GM19238 (cell line): ENCODE measurements at regions not wholly inside any gene's neighbourhood (a gene's known extent, or its start where the extent isn't known, plus 50 kb on each side); places are given as distances from the start of the nearest gene placed in this dataset.

Experiments
- DNase-seq: peaks from one replicate; pipeline ENCODE4 v3.0.0; 2011; ENCODE audit warnings: low spot score; ENCODE audit not compliant: insufficient read length

DNA sequence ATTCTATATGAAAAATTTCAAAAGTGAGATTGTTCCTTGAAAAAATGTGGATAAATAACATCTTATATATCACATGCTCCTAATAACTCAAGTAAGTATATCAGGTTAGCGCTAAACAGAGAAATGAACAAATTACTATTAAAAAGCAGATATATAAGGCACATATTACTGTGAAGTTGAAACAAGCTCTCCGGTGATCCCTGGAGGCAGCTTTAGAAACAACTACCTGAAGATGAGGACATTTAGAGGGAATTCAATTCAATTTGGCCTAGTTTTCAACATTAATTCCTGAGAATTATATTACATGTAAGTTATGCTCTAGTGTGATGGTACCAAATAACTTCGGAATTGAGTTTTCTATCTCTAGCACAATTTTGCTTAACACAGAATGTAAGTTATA, 1373.6 kb upstream of the SPRY2 start:
- DNase-seq = no peak

- no peak for DNase-seq
Measured at GRCh38 chr13:81713201-81713600, 1372.3 kb upstream of the SPRY2 start.

- no peak for DNase-seq
Measured at GRCh38 chr13:81697826-81698225, 1356.9 kb upstream of the SPRY2 start.

- no peak for DNase-seq
Measured at GRCh38 chr13:81686877-81687276, 1346.0 kb upstream of the SPRY2 start.

DNA sequence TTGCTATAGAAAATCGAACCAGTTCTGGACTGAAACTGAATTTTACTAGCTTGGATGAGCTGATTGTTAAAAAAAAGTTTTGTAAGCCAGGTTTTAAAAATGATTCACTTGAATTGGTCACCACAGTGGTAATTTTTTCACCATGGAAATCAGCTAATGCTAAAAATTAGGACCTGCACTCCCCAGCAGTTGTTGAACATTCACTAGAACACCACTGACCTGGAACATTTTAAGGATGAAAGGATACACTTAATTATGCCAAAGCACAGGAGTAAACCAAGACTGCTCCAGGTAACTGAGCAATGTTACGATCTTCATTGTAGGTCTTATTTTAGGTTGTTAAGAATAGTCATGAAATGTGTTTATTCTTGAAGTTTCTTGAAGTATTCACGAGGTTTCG, 1342.6 kb upstream of the SPRY2 start:
- DNase-seq = no peak

DNA sequence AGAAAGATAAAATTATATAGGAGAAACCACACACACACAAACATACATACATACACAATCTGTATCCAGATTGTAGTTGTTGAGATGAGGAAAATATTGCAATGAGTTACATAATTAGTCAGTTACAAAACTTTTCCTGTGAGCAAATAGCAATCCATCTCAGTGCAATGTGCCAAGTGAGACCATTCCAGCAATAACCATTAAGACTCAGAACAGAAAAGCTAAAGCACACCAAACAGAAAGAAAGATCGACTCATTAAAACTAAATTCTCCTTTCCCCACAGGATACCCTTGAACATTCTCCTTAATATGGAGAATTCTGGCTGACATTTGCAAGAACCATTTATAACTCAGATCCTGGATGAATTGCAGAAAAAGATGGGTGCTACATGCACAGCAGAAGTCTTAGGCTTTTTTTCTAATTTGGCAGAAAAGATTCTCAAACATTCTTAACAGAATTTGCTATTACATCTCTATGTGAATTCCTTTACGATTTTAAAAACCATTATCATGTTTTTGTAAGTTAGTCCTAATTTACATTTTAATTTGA, 1341.2 kb upstream of the SPRY2 start:
- no peak for DNase-seq

GRCh38 chr13:81677857-81678256, 1336.9 kb upstream of the SPRY2 start:
- no peak for DNase-seq

- DNase-seq = no peak
Measured at GRCh38 chr13:81676008-81676407, 1335.1 kb upstream of the SPRY2 start.

DNA sequence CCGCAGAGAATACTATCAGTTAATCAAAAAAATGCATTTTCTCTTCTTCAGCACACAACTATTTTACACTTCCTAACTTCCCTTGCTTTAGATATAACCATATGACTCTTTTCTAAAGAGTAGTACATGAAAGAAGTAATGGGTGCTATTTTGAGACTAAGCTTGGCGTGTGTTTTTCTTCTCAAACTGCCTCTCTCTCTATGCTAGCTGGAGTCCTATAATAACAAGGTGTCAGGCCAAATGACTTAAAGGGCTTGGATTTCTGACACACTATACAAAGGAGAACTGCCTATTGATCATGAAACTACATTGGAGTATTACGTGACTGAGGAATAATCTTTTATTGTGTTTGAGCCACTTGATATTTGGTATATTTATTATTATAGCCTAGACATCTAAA, 1330.1 kb upstream of the SPRY2 start:
- no peak for DNase-seq

GRCh38 chr13:81670048-81670447, 1329.1 kb upstream of the SPRY2 start:
- DNase-seq = no peak

DNA sequence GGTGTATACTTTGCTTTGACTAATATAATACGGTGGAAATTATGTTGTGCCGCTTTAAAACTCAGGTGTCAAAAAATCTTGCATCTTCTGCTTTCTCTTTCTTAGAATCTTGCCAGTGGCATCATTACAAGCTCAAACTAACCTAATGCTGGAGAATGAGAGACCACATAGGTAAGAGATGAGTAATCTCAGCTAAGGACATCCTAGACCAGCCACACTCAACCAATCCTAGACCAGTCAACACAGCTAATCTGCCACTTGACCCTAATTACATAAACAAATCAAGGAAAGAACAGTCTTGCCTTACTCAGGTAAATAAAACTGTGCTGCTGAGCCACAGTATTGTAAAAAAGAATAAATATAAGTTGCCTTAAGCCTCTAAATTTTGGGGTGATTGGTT, 1323.9 kb upstream of the SPRY2 start:
- no peak for DNase-seq

DNA sequence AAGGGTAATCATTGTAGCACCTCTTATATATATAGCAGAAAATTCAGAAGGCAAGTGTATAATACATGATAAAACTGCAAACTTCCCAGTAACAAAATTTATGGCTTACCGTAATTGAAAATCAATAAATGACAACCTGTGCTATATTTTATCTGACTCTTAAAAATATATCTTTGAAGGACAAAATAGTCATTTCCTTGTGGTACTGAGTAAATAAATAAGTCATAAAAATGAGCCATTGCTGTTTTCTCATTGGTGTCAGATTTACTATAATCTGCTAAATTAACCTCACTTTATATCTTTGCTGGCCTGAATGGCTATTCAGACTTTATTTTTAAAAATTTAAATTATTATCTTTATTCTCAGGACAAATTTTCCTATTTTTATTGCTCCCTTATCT, 1319.1 kb upstream of the SPRY2 start:
- no peak for DNase-seq

- DNase-seq = no peak
Measured at GRCh38 chr13:81658598-81659370, 1317.9 kb upstream of the SPRY2 start.

DNA sequence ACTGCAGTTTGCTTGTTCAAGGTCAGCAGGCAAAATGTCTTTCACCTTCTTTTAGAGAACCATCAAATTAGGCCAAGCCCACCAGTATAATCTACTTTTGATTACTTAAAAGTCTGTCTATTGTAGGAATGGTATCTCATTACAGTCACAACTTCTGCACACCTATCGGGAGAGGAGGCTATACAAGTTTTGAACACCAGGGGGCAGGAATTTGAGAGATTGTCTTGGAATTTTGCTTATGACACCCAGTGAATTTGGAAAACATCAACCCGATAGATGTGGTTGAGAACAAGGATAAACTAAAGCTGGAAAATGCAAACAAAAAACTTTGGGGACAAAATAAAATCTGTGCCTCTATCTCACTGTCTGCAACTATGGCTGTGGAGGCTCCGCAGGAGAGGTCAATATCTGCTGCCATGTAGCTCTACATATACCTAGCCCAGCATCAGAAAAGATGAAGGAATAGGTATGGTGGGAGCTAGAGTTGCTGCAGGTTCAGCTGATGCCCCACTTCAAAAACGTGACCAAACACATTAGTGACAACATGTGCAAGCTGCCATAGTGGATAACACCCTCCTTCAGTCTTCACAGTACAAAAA, 1299.2 kb upstream of the SPRY2 start:
- DNase-seq = no peak

- DNase-seq = no peak
Measured at GRCh38 chr13:81637457-81637856, 1296.5 kb upstream of the SPRY2 start.

DNA sequence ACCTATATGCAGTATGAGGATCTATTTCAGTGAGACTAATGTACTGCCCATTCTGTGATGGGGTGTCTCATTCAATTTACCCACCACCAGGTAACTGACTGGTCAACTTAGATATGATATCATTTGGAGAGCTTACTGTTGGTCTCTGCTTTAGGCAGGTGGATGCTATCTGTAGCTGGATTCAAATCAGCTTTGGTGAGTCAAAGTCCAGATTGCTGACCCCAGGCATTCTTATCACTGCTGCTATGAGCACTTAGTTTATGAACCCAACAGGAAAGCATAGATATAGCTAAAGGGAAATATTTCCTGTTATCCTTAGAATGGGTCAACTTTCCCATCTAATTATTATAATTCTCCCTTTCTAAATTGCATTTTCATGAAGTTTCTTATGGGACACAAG, 1295.2 kb upstream of the SPRY2 start:
- DNase-seq = no peak

GRCh38 chr13:81615031-81615430, 1274.1 kb upstream of the SPRY2 start:
- DNase-seq = no peak

DNA sequence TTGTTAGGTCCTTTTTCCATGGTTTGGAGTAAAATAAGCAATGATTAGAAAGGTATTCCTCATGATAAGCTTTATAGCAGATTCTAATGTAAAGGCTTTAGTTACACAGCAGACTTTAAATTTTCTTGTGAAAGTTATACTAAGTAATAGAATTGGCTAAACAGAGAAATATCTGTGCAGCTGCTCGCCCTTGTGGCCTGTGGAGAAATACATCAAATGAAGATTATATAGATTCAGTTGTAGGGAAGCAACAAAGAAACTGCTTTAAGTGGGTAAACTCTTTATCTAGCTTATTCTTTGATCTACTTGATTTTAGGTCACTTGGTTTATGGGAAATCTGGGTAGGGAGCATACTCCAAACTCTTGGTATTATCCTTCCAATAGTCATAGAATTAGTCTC, 1269.7 kb upstream of the SPRY2 start:
- DNase-seq = no peak

DNA sequence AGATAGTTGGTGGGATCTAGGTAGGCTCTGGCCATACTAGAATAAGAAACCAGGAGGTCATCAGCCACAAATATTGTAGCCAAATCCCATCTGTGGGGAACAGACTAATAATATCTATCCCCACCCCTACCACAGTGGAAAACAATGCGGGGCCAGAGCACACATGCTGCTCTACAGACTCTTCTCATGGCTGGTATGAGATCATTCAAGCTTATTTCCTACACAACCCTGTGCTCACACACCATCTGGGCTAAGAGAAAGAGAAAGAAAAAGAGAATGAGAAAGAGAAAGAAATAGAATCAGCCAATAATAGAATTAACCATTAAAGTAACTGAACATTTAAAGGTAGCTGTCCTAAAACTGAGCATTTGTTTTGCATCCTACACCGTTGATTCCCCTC, 1268.4 kb upstream of the SPRY2 start:
- DNase-seq = no peak

- DNase-seq = no peak
Measured at GRCh38 chr13:81606074-81606473, 1265.1 kb upstream of the SPRY2 start.

DNA sequence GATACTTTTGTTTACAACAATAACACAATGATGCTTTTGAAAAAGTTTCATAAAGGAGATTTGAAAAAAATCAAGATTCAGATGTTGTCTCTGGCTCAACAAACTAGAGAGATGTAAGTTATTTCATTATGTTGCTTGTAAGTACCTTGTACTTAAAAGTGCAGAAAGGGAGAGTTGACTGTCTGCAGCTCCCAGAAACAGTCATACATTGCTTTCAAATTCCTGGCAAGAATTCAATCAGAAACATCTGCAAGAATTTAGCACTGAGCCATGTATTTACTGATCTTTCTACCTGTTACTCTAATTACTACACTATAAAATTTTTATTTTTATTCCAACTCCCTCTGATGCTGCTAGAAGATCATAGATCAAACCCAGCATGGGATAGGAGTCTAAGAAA, 1261.3 kb upstream of the SPRY2 start:
- DNase-seq = no peak

DNA sequence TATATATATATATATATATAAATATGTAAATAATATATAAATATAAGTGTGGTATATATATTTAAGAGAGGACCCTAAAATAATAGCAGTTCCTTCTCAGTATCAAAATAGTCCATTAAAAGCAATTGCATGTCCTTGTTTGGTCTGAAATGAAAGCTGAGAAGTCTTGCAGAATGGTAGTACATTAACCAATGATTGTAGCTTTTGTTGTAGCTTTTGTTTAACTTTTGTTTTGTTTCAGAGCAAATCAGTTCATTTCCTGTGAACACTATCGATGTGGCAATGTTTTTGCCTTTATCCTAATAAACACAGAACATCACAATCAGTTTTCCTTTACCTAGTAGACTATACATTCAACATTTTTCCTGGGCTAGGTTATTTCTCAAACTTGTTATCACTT, 1256.2 kb upstream of the SPRY2 start:
- DNase-seq = no peak

GRCh38 chr13:81596224-81596753, 1255.4 kb upstream of the SPRY2 start:
- no peak for DNase-seq
